HG03108 (cell line): ENCODE measurements at regions not wholly inside any gene's neighbourhood (a gene's known extent, or its start where the extent isn't known, plus 50 kb on each side); places are given as distances from the start of the nearest gene placed in this dataset.

ENCODE experiments used
- ATAC-seq: cut with Tn5 transposase; IDR thresholded peaks from one replicate; pipeline ENCODE4 v1.9.1; 2021; ENCODE audit warnings: moderate library complexity; ENCODE audit not compliant: unreplicated experiment

DNA sequence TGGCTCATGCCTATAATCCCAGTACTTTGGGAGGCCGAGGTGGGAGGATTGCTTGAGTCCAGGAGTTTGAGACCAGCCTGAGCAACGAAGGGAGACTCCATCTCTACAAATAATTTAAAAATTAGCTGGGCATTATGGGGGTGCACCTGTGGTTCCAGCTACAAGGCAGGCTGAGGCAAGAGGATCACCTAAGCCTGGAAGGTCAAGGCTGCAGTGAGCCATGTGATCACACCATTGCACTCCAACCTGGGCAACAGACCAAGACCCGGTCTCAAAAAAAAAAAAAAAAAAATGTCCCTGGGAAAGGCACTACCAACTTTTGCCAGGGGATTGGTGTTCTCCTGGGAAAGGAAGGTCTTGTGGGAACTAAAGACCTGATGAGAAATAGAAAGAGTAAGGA, 134.2 kb upstream of the AUTS2 start:
- ATAC-seq = no peak

DNA sequence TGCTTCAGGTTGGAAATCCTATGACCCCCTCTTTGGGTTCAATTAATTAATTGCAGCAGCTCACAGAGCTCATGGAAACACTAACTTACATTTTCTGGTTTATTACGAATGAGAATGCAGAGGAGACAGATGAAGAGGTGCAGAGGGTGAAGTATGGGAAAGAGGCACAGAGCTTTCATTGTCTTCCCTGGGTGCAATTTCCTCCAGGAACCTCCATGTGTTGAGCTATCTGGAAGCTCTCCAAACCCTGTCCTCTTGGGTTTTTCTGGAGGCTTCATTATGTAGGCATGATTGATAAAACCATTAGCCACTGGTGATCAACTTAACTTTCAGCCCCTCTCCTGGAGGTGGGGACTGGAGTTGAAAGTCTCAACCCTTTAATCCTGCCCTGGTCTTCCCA, 133.0 kb upstream of the AUTS2 start:
- no peak for ATAC-seq

DNA sequence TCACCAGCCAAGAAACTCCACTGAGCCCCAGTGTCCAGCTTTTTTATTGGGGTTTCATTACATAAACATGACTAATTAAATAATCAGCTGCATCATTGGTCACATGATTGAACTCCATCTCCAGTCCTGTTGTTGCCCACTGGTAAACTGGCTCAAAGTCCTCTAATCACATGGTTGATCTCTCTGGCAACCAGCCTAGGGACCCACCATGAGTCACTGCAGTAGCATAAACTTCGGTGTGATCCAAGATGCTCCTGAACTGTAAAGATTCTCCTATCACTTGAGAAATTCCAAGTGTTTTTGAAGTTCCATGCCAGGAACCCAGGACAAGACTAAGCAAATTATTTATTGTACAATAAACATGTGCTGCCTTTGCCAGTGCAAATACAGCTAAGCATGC, 130.4 kb upstream of the AUTS2 start:
- no peak for ATAC-seq

DNA sequence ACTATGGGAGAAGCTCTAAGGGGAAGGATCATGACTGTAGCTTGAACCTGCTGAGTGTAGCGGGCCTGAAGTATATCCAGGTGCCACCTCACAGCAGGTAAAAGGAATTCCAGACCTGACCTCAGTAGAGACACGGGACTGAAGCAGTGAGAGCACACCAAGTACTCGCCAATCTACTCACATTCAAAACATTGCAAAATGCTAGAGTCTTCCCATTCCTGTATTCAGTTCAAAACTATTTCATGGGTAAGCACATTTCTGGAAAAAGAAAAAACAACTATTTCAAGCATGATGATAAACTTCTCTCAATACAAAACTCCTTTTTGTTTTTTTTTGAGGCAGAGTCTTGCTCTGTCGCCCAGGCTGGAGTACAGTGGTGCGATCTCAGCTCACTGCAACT, 121.9 kb upstream of the AUTS2 start:
- ATAC-seq = no peak

DNA sequence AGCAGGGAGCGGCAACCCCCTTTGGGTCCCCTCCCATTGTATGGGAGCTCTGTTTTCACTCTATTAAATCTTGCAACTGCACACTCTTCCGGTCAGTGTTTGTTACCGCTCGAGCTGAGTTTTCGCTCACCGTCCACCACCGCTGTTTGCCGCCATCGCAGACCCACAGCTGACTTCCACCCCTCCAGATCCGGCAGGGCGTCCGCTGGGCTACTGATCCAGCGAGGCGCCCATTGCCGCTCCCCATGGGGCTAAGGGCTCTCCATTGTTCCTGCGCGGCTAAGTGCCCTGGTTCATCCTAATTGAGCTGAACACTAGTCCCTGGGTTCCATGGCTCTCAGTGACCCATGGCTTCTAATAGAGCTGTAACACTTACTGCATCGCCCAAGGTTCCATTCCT, 115.6 kb upstream of the AUTS2 start:
- ATAC-seq = no peak

DNA sequence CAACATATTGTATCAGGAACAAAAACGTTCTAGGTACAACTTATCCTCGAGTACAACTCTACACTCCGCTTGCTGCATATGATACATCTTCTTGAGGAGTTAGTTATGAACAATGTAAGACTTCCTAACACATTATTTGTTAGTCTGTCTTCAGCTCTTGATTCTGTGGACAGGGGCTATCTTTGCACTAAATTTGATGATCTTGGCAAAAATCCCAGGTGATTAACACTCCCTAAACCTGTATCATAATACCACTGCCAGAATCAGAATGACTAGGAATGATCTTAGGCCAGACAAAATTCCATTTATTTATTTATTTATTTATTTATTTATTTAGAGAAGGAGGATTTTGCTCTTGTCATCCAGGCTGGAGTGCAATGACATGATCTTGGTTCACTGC, 108.7 kb upstream of the AUTS2 start:
- ATAC-seq = no peak

DNA sequence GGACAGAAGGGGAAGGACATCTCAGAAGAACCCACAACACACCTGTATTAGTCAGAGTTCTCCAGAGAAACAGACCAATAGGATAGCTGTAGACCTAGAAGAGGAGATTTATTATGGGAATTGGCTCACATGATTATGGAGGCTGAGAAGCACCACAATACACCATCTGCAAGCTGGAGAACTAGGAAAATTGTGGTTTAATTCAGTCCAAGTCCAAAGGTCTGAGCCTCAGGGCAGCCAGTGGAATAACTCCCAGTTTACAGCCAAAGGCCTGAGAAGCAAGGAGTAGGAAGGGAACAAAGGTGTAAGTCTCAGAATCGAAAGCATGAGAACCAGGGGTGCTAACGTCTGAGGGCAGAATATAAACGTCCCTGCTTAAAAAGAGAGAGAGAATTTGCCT, 99.6 kb upstream of the AUTS2 start:
- ATAC-seq = no peak

DNA sequence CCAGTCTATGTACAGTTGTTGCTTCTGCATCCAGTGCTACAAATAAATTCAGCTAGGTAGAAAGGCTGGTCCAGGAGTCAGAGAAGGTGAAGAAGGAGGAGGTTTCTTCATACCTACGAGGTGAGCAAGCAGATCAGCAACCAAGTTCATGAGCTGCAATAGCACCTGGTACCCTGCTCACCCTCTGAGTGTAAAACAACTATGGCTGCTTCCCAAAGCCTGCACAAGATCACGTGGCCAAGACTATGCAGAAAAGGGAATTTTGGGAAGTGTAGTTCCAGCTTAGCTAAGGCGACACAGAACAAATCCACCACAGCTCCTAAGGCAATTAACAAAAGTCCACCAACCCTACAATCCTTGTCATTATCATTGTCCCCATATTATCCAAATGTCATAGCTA, 95.9 kb upstream of the AUTS2 start:
- ATAC-seq = no peak

DNA sequence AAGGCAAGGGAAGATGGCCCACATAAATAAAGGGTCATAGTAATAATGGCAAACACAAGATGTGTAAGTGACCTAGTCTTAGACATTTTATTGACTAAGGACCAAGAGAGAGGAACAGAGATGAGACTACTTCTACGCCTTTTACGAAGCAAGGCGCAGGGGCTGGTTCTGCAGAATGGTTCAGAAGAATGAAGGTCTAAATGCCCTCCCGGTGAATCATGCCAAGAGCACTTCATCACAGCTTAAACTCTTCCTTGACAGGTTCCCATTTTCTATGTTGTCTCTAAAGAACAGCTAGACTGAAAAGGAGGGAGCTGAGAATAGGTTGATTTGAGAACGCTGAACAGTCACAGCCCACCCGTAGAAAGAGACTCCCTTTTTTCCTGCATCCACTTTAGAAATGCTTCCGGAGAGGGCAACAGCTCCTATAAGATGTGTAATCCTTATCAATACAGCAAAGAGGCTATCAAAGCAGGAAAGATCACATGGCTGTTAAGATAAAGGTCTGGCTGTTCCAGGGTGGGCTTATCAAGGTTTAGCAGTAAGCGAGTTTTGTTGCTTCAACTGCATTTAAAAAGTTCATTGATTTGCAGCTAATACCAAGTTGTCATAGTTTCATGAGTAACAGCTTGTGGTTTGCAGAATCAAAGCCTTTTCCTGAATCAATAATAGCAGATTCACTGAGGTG, 93.4 kb upstream of the AUTS2 start:
- no peak for ATAC-seq

DNA sequence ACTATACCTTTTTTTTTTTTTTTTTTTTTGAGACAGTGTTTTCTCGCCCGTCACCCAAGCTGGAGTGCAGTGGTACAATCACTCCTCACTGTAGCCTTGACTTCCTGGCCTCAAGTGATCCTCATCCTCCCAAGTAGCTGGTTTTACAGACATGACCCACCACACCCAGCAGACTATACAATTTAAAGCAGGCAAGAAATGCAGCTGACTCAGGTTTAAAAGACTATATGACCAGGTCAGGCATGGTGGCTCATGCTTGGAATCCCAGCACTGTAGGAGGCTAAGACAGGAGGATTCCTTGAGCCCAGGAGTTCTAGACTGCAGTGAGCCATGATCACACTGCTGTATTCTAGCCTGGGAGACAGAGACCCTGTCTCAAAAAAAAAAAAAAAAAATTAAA, 89.5 kb upstream of the AUTS2 start:
- ATAC-seq = no peak

DNA sequence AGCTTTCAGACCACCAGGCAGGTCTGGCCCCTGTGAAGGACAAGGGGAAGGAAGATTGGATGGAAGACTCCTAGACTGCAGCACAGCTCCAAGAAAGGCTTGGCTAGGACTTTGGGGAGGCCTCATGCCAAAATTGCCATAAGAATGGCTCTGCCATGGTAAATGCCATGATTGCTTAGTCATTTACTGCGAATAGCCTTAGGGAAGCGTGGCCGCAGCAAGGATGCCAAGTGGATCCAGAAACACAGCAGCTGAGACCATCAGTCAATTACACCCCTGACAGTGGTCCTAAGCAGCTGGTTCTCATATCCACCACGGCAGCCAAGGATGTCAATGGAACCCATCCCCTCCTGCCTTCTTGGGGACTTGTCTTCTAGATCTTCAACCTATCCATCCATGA, 88.2 kb upstream of the AUTS2 start:
- ATAC-seq = no peak

DNA sequence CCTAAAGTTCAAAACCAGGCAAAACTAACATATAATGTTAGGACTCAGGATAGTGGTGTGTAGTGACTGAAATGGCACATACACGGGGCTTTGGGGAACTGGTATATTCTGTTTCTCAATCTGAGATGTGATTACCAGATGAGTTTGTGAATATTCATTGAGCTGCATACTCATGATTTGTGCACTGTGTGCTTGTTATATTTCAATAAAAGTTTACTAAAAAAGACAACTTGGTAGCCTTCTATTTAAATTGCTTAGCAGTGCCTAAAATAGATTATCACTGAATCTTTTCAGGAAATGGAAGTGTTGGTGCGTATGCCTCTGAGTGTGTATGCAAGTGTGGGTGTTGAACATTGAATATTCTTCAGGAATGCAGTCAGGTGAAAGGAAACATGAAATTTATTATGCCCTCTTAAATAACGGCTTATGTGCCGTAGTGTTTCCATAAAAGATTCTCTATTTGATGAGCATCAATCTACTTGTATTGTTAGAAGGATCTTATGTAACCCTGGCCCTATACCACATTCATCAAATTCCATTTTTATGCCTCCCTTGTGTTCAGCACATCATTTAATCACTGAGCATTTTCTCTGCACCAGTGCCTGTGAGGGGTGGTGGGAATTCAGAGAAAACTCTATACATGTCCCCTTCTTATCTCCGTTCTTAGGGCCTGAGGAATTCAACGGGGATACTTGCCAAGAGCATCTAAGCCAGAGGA, 82.6 kb upstream of the AUTS2 start:
- no peak for ATAC-seq

DNA sequence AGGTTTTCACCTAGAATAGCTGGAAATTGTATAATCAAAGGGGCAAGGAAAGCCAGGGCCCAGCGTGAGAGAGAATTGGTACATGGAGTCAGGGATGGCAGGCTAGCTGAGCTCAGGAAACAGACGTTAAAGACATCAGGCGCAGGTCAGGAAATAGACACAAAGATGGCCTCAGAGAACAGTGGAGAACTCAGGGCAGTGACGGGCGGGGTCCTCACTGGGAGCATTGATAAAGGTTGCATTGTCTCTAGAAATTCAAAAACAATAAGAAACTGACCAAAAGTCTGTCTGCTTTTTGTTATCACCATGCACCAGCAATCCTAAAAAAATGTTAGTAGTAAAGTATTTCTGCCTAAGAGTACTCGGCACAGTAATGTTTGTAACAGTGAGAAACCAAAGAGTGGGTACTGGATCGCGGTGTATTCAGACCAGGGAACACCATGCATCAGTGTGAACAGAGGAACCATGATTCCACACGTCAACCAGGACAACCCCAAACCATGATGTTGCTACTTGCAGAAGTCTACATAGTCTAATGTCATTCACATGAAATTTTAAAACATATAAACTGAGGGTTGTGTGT, 81.9 kb upstream of the AUTS2 start:
- no peak for ATAC-seq

DNA sequence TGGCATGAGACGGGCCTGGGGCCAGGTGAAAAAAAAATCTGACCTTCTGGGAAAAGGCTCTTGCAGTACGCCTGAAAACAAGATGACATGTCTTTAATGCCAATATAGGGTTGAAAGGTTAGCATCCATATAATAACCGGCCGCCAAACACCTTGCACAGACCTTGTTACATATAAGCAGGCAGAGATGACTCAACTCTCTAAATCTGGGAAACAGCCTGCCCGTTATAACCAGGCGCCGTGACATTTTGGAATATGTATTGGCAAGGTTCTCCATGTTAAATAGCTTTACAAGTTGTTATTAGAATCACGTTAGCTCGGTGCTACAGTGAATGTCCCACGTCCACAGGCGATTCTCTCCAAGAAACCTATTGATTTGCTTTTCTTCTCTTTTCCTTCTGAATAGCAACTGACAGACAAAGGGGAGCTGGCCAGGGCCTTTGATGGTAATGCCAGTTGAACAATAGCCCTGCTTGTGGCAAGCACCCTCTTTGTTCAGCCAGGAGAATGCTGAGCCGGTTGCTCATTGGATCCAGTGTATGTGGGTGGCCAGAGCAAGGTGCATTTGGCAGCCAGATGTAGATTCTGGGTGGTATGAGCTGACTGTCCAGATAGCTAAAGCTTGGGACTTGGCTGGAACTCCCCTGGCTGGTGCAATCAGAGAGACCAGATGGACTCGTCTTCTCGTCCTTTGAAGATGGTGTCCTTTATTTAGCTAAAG, 80.1 kb upstream of the AUTS2 start:
- ATAC-seq = no peak

DNA sequence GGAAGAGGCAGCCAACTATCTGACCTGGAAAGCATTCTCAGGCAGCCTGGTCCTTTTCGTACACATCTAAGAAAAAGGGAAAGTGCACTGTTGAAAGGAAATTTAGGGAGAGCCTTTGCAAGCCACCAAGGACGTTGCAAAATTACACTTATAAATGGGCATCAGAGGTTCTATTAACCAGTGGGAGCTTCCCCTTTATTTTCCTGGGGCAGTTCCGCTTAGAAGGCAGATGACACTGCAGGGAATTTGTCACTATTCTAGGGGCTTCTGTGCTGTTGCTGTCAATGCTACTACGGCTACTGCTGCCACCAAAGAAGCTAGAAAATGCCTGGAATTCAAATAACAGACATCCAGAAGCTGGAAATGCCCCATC, 79.6 kb upstream of the AUTS2 start:
- ATAC-seq = no peak

DNA sequence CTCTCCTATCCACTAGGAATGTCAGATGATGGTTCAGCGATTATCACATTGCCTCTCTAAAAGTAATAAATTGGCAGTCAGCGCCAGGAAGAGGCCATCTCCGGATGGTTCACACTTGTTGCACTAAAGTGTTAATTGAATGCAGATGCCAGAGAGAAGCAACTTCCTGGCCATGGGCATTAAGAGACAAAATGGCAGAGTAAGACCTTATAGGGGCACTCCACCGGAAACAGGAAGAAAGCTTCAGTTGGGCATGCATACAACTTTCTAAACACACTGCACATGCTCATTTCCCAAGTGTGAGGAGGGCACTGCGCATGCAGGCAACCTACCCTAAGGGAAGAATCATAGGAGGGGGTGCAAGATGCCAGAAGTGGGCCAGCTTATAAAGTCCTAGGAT, 71.7 kb upstream of the AUTS2 start:
- no peak for ATAC-seq

DNA sequence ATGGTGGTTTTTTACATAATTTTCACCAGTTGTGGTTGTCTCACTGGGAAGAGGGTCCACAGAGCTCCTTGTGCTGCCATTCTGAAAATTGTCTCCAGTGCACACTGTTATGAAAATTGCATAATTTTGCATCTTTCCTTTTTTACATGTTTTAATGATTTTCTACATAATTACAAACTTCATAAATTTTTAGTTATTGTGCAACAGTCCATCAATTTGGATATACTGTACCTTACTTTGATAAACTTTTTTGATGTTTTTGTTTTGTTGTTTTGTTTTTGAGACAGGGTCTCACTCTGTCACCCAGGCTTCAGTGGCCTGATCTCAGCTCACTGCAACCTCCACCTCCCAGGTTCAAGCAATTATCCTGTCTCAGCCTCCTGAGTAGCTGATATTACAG, 70.6 kb upstream of the AUTS2 start:
- ATAC-seq = no peak

DNA sequence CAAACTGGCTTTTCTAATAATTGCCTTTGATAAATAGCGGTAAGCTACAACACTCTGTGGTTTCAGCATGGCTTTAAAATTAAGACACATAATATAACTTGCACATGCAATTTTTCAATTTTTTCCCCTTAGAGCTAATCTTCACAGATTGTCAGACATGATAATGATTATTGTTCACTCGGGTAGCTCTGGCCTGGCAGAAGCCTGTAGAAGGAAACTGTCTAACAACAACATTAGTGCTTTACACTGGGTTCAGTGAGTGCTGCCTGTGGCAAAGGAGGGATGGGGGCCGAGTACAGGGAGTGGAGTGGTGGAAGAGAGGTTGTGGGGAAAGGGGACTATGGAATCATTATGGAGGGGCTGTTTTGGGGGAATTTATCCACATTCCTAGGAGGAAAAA, 67.2 kb upstream of the AUTS2 start:
- ATAC-seq = no peak

DNA sequence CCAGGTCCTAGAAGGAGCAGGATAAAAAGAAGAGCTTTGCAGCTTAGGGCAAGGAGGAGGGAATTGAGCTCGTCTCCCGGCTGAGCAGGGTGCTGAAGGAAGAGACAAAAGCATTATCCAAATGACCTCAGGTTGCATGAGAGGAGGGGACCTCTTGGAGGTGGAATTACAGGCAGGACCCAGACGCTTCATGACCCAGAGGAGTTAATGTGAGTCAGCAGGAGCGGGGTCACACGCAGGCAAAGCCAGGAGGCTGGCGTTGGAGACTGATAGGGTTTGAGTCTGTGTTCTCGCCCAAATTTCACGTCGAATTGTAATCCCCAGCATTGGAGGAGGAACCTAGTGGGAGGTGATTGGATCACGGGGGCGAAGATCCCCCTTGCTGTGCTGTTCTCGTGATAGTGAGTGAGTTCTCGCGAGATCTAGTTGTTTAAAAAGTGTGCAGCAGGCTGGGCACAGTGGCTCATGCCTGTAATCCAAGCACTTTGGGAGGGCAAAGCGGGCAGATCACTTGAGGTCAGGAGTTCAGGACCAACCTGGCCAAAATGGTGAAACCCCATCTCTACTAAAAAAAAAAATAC, 63.7 kb upstream of the AUTS2 start:
- no peak for ATAC-seq

DNA sequence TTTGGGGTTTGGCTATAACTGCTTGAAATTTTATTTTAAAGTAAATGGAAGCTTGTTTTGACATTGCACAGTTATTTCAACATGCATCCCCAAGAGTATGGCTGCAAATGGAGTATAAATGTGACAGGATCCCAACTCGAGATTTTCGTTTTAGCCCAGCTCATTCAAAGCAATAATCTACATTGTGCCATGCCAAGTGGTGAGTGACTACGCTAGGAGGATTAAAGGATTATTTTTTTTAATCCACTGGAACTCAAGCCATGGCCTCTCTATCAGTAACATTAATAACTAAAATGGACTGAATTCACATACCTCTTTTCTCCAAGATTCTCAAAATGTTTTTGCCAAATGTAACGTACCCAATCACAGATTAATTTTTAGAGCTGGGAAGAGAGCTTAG, 60.6 kb upstream of the AUTS2 start:
- no peak for ATAC-seq

DNA sequence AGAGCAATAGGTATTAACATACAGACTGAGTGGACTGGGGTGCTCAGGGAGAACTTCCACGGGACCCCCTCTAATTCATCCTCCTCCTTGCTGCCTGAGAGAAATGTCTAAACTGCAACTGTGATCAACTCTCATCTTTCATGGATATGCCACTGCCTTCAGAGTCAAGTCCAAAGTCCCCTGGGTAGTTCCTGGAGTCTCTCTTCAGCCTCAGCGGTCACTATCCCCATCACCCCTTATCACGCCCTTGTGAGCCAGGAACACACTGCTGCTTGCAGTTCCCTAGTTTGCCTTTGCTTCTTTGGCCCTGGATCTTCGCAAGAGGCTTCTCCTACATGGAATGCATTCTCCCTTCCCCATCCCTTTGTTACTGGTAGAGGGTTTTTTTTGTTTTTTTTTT, 58.7 kb upstream of the AUTS2 start:
- ATAC-seq = no peak

DNA sequence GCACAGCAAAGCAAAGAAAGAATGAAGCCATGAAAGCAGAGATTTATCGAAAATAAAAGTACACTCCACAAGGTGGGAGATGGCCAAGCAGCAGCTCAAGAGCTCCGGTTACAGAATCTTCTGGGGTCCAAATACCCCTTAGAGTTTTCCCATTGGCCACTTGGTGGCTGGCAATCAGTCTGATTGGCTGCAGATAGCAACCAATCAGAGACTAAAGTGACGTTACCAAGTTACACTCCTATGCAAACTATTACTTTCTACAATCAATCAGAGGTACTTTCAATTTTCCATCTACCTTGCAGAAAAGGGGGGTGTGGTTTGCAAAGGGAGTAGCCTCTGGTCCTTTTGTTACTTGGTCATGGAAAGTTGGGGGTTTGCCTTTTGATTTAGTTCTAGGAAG, 58.0 kb upstream of the AUTS2 start:
- no peak for ATAC-seq
